C4-2B (cell line): ENCODE measurements at regions not wholly inside any gene's neighbourhood (a gene's known extent, or its start where the extent isn't known, plus 50 kb on each side); places are given as distances from the start of the nearest gene placed in this dataset.

Source experiments
- H3K27ac ChIP-seq: fragments of 450-650 bp; 2 replicates; pipeline ENCODE4 v1.5.1; 2017
- CTCF ChIP-seq: fragments of 450-650 bp; conservative IDR thresholded peaks from 2 replicates; pipeline ENCODE4 v1.5.1; 2017; ENCODE audit warnings: mild to moderate bottlenecking
- ZFX ChIP-seq: fragments of 450-650 bp; IDR thresholded peaks from 2 replicates; pipeline ENCODE4 v1.6.1; 2017

GRCh38 chr7:351681-352480, 61.9 kb downstream of the FOXL3 start:
- TF ChIP-seq CTCF (no peak), ZFX (no peak)
- no peak overlapping the region for H3K27ac ChIP-seq

- no peak for TF ChIP-seq ZFX
- TF ChIP-seq CTCF: no peak
- no peak overlapping the region for H3K27ac ChIP-seq
Measured at GRCh38 chr7:353746-354325, 63.9 kb downstream of the FOXL3 start.

- TF ChIP-seq ZFX: no peak
- no peak for TF ChIP-seq CTCF
- no peak overlapping the region for H3K27ac ChIP-seq
Measured at GRCh38 chr7:354597-355470, 64.9 kb downstream of the FOXL3 start.

GRCh38 chr7:355568-355967, 65.6 kb downstream of the FOXL3 start:
- no peak overlapping the region for H3K27ac ChIP-seq
- TF ChIP-seq ZFX (no peak), CTCF (no peak)

- no peak for TF ChIP-seq ZFX
- TF ChIP-seq CTCF: no peak
- no peak overlapping the region for H3K27ac ChIP-seq
Measured at GRCh38 chr7:356087-356486, 66.1 kb downstream of the FOXL3 start.

GRCh38 chr7:356691-357462, 66.9 kb downstream of the FOXL3 start:
- no peak overlapping the region for H3K27ac ChIP-seq
- no peak for TF ChIP-seq CTCF
- no peak for TF ChIP-seq ZFX
